ENCODE measurements at regions not wholly inside any gene's neighbourhood (a gene's known extent, or its start where the extent isn't known, plus 50 kb on each side); places are given as distances from the start of the nearest gene placed in this dataset.

DNA sequence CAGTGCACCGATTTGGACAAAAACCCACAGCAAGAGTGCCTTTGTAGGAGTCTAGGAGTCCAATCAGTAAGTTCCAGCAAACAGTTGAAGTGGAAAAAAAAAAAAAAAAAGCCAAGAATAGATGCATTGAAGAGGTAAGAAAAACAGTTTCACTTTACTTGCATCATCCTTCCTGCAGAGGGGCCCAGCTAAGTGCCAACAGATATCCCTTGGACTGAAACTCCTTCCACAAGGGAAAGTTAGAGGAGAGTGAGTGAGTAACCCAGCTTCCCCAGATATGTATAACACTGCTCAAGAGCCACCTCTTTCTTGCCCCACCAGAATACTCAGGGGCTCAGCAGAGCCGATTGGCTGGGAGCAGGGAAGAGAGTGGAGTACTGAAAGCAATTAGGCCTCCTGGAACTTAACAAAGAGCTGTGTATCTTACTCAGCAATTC is 617.7 kb upstream of the SMIM31 start:
- H4K8ac ChIP-seq (replicated peaks; ENCODE audit: insufficient read length, low read depth, low read length) = no peak overlapping the region
- H3K4ac ChIP-seq (ENCODE audit: low read depth, low read length) = no peak overlapping the region
- Mint-ChIP-seq H3K9me3 (peaks cover 6% of the 10 kb centered on the region in 2 experiments; a peak in 4 of 5 replicates), H3K27ac (peak overlapping the region in 2 of 3 experiments; percentile 61 to 73; a peak in 1 of 7 replicates), H3K4me1 (peaks cover 16% of the 10 kb centered on the region in 2 experiments), H3K4me3 (no peak overlapping the region), H3K27me3 (ENCODE audit: low read depth) (no peaks in the 10 kb centered on the region), H3K36me3 (ENCODE audit: insufficient read depth in 1 of 3, low read depth in 3 of 3) (peaks cover 0 to 9% (median 0%) of the 10 kb centered on the region in 3 experiments; a peak in 3 of 7 replicates)
- H3K14ac ChIP-seq (ENCODE audit: insufficient read depth, low read length) = no peak overlapping the region
- H3K79me1 ChIP-seq (ENCODE audit: insufficient read depth, low read depth, low read length, poor library complexity, severe bottlenecking) = no peaks in the 10 kb centered on the region
- no CpG with 5 or more reads among the region's 2 CpGs for whole genome bisulfite sequencing (ENCODE audit: extremely low coverage, insufficient read length, low lambda C conversion rate)
- no peak overlapping the region for H3K56ac ChIP-seq (ENCODE audit: insufficient read length, low read depth, low read length)
- H3K23me2 ChIP-seq (ENCODE audit: insufficient read length, low read depth, low read length, poor library complexity, severe bottlenecking) = no peaks in the 10 kb centered on the region
- no peak overlapping the region for H2BK5ac ChIP-seq (ENCODE audit: insufficient read length, low read length)
- H4K20me1 ChIP-seq (ENCODE audit: control insufficient read depth, insufficient read depth, insufficient read length) = no peaks in the 10 kb centered on the region
- TF ChIP-seq, protein P1, sequence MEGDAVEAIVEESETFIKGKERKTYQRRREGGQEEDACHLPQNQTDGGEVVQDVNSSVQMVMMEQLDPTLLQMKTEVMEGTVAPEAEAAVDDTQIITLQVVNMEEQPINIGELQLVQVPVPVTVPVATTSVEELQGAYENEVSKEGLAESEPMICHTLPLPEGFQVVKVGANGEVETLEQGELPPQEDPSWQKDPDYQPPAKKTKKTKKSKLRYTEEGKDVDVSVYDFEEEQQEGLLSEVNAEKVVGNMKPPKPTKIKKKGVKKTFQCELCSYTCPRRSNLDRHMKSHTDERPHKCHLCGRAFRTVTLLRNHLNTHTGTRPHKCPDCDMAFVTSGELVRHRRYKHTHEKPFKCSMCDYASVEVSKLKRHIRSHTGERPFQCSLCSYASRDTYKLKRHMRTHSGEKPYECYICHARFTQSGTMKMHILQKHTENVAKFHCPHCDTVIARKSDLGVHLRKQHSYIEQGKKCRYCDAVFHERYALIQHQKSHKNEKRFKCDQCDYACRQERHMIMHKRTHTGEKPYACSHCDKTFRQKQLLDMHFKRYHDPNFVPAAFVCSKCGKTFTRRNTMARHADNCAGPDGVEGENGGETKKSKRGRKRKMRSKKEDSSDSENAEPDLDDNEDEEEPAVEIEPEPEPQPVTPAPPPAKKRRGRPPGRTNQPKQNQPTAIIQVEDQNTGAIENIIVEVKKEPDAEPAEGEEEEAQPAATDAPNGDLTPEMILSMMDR (conservative IDR thresholded peaks at IDR 0.05) = no peak
- no peaks in the 10 kb centered on the region for H3K9me3 ChIP-seq (ENCODE audit: control insufficient read depth, low read depth, low read length)
- no peaks in the 10 kb centered on the region; the same call in 1 of the 2 replicates for H3K4me1 ChIP-seq (ENCODE audit: insufficient read depth, low read length)
- no peak overlapping the region for H2BK20ac ChIP-seq (ENCODE audit: low read depth, low read length, poor library complexity, severe bottlenecking)
- H2BK12ac ChIP-seq (ENCODE audit: insufficient read length, low read depth, low read length) = no peak overlapping the region
- no peak overlapping the region for H3K4me2 ChIP-seq (ENCODE audit: insufficient read depth, insufficient read length, low read length)
- H3K27ac ChIP-seq (ENCODE audit: insufficient read length, low read depth, low read length) = no peak overlapping the region
- H3K79me2 ChIP-seq (ENCODE audit: insufficient read depth, low read length) = no peaks in the 10 kb centered on the region
- no peak overlapping the region for H2BK120ac ChIP-seq (ENCODE audit: low read depth, low read length, poor library complexity, severe bottlenecking)
- H2AFZ ChIP-seq (ENCODE audit: low read length) = no peak overlapping the region
- no peak for DNase-seq
- H4K5ac ChIP-seq (ENCODE audit: insufficient read length, low read depth, low read length) = no peak overlapping the region
- H2BK15ac ChIP-seq (ENCODE audit: low read depth, low read length) = no peak overlapping the region
- no peak overlapping the region for H3K9ac ChIP-seq (ENCODE audit: extremely low read depth, insufficient read length, low read length)
- no peak overlapping the region for H4K91ac ChIP-seq (ENCODE audit: insufficient read length, low read depth, low read length)
- H2AK5ac ChIP-seq (ENCODE audit: insufficient read length, low read length) = no peak overlapping the region
- H3K23ac ChIP-seq (ENCODE audit: insufficient read length, low read depth, low read length) = no peak overlapping the region
- H3K27me3 ChIP-seq (ENCODE audit: insufficient read depth, low read length) = no peaks in the 10 kb centered on the region
- H3T11ph ChIP-seq (ENCODE audit: low read length) = no peak overlapping the region
- no peak overlapping the region for H3K18ac ChIP-seq (ENCODE audit: insufficient read length, low read depth, low read length)
